H1 (cell line): ENCODE measurements at regions not wholly inside any gene's neighbourhood (a gene's known extent, or its start where the extent isn't known, plus 50 kb on each side); places are given as distances from the start of the nearest gene placed in this dataset.

ENCODE experiments used
- CTCF ChIA-PET: fragments of 300-600 bp; sonication (Branson Sonifier 250); formaldehyde crosslinking; loops from one replicate; lab custom pipeline; 2021; ENCODE audit not compliant: partially characterized antibody; lab: Charles Lee
- POLR2A ChIA-PET: fragments of 300-600 bp; sonication (Branson Sonifier 250); formaldehyde crosslinking; loops from one replicate; lab custom pipeline; 2021; ENCODE audit warnings: inconsistent platforms; ENCODE audit not compliant: partially characterized antibody; lab: Charles Lee
- DNase-seq, 2 experiments: peaks; one replicate each; pipeline versions ENCODE4 v3.0.0 to v3.0.0-alpha.2; 2010 to 2022; ENCODE audit warnings: low spot score in 2 of 2, low read depth in 1 of 2, mixed read lengths in 1 of 2
- FAIRE-seq: peaks from 2 replicates; lab custom pipeline; 2011; peaks lifted over from hg19 to GRCh38; lab: Jason Lieb, UNC
- H2AFZ ChIP-seq: 2 replicates; pipeline ENCODE4 v1.8.1; 2012; ENCODE audit warnings: low read length, inconsistent platforms
- H2AK5ac ChIP-seq: 2 replicates; pipeline ENCODE4 v1.6.1; 2013; ENCODE audit warnings: low read depth, low read length
- H2BK120ac ChIP-seq: replicated peaks from 2 replicates; pipeline ENCODE3; 2013; ENCODE audit warnings: low read depth, low read length, inconsistent platforms
- H2BK12ac ChIP-seq: 2 replicates; pipeline ENCODE4 v1.6.1; 2013; ENCODE audit warnings: low read depth, low read length
- H2BK15ac ChIP-seq: 2 replicates; pipeline ENCODE4 v1.6.1; 2013; ENCODE audit warnings: low read length
- H2BK20ac ChIP-seq: 2 replicates; pipeline ENCODE4 v1.6.1; 2013; ENCODE audit warnings: low read length
- H2BK5ac ChIP-seq: 2 replicates; pipeline ENCODE4 v1.6.1; 2013; ENCODE audit warnings: low read depth, low read length
- H3K14ac ChIP-seq: 2 replicates; pipeline ENCODE4 v1.6.1; 2013; ENCODE audit warnings: inconsistent platforms; ENCODE audit not compliant: insufficient read length
- H3K18ac ChIP-seq: 2 replicates; pipeline ENCODE4 v1.6.1; 2013; ENCODE audit warnings: low read length; ENCODE audit errors: extremely low read depth
- H3K23ac ChIP-seq: 2 replicates; pipeline ENCODE4 v1.6.1; 2013; ENCODE audit warnings: inconsistent platforms; ENCODE audit not compliant: insufficient read length
- H3K23me2 ChIP-seq: 2 replicates; pipeline ENCODE4 v1.6.1; 2013; ENCODE audit warnings: low read depth, low read length
- H3K27ac ChIP-seq: 2 replicates; pipeline ENCODE4 v1.6.1; 2011; ENCODE audit warnings: low read depth, low read length, inconsistent platforms
- H3K27me3 ChIP-seq, 4 experiments: replicated peaks in 1 of 4; 1 replicate in 1 of 4; 2 replicates in 3 of 4; pipeline versions ENCODE4 v1.6.1 to v1.8.1; 2011 to 2013; ENCODE audit warnings: low read length in 3 of 4, mild to moderate bottlenecking in 3 of 4, inconsistent platforms in 2 of 4, mixed read lengths in 2 of 4, moderate library complexity in 1 of 4; ENCODE audit not compliant: control insufficient read depth in 3 of 4, insufficient read depth in 3 of 4; ENCODE audit errors: extremely low read depth in 1 of 4
- H3K36me3 ChIP-seq, 4 experiments: 2 replicates each; pipeline versions ENCODE4 v1.6.1 to v1.8.1; 2011 to 2013; ENCODE audit warnings: mild to moderate bottlenecking in 4 of 4, low read length in 3 of 4, moderate library complexity in 2 of 4, control low read depth in 1 of 4, inconsistent platforms in 1 of 4; ENCODE audit not compliant: insufficient read depth in 4 of 4, control insufficient read depth in 2 of 4
- H3K4ac ChIP-seq: replicated peaks from 2 replicates; pipeline ENCODE3; 2013; ENCODE audit warnings: low read length, low read depth, mixed read lengths, inconsistent platforms; ENCODE audit not compliant: insufficient read length
- H3K4me1 ChIP-seq, 4 experiments: replicated peaks in 1 of 4; 1 replicate in 1 of 4; 2 replicates in 3 of 4; pipeline versions ENCODE4 v1.6.1 to v1.8.1; 2011 to 2013; ENCODE audit warnings: low read length in 3 of 4, inconsistent platforms in 2 of 4, mixed read lengths in 1 of 4; ENCODE audit not compliant: insufficient read depth in 4 of 4, control insufficient read depth in 3 of 4
- H3K4me2 ChIP-seq, 2 experiments: 2 replicates each; pipeline versions ENCODE4 v1.6.1 to v1.8.1; 2011 to 2013; ENCODE audit warnings: low read depth in 2 of 2, low read length in 2 of 2, control low read depth in 1 of 2, inconsistent platforms in 1 of 2, mild to moderate bottlenecking in 1 of 2; ENCODE audit not compliant: insufficient read depth in 1 of 2
- H3K4me3 ChIP-seq, 4 experiments: fragments of 200-600, 300-600 bp in 1 of 4; sonication (generic), shearing (Covaris generic), sonication (Bioruptor Twin) in 1 of 4; 2 replicates each; pipeline versions ENCODE4 v1.5.1 to v1.8.1; 2011 to 2016; ENCODE audit warnings: low read length in 4 of 4, low read depth in 3 of 4, control low read depth in 2 of 4, inconsistent platforms in 2 of 4, mild to moderate bottlenecking in 2 of 4, mixed read lengths in 1 of 4, moderate library complexity in 1 of 4; ENCODE audit not compliant: insufficient read depth in 2 of 4; ENCODE audit errors: extremely low read depth in 1 of 4
- H3K56ac ChIP-seq: replicated peaks from 2 replicates; pipeline ENCODE3; 2013; ENCODE audit warnings: low read depth, mild to moderate bottlenecking, mixed read lengths, low read length, inconsistent platforms; ENCODE audit not compliant: insufficient read length
- H3K79me1 ChIP-seq: 2 replicates; pipeline ENCODE4 v1.6.1; 2013; ENCODE audit warnings: low read depth, low read length, control low read depth
- H3K79me2 ChIP-seq, 2 experiments: 2 replicates each; pipeline versions ENCODE4 v1.6.1 to v1.8.1; 2012 to 2013; ENCODE audit warnings: low read length in 2 of 2, mild to moderate bottlenecking in 2 of 2, inconsistent platforms in 1 of 2; ENCODE audit not compliant: insufficient read depth in 2 of 2, control insufficient read depth in 1 of 2
- H3K9ac ChIP-seq, 4 experiments: replicated peaks in 1 of 4; 1 replicate in 1 of 4; 2 replicates in 3 of 4; pipeline versions ENCODE4 v1.6.1 to v1.8.1; 2011 to 2013; ENCODE audit warnings: low read depth in 3 of 4, low read length in 3 of 4, control low read depth in 2 of 4, mild to moderate bottlenecking in 2 of 4, moderate library complexity in 2 of 4, inconsistent platforms in 1 of 4; ENCODE audit errors: extremely low read depth in 1 of 4
- H3K9me3 ChIP-seq, 2 experiments: 2 replicates each; pipeline versions ENCODE4 v1.6.1 to v1.8.1; 2012 to 2013; ENCODE audit warnings: mild to moderate bottlenecking in 2 of 2, moderate library complexity in 2 of 2, control low read depth in 1 of 2, inconsistent platforms in 1 of 2, low read depth in 1 of 2, low read length in 1 of 2, mixed read lengths in 1 of 2; ENCODE audit not compliant: insufficient read depth in 2 of 2
- H4K20me1 ChIP-seq, 2 experiments: replicated peaks in 1 of 2; 2 replicates each; pipeline versions ENCODE3 to v1.8.1; 2011 to 2013; ENCODE audit warnings: inconsistent platforms in 2 of 2, low read length in 2 of 2, mild to moderate bottlenecking in 1 of 2; ENCODE audit not compliant: insufficient read depth in 2 of 2, control insufficient read depth in 1 of 2
- H4K5ac ChIP-seq: 2 replicates; pipeline ENCODE4 v1.6.1; 2013; ENCODE audit warnings: low read length, low read depth, mixed read lengths, inconsistent platforms; ENCODE audit not compliant: insufficient read length
- H4K8ac ChIP-seq: 2 replicates; pipeline ENCODE4 v1.8.0; 2013; ENCODE audit warnings: mild to moderate bottlenecking, moderate library complexity, low read length, inconsistent platforms; ENCODE audit not compliant: insufficient read depth; ENCODE audit errors: extremely low read depth
- H4K91ac ChIP-seq: replicated peaks from 2 replicates; pipeline ENCODE3; 2013; ENCODE audit warnings: low read length, mixed read lengths, inconsistent platforms; ENCODE audit not compliant: insufficient read length
- CHD1 ChIP-seq: IDR thresholded peaks from 2 replicates; pipeline ENCODE4 v1.6.1; 2012; ENCODE audit warnings: low read depth, low read length, improper control_type of control experiment
- CTCF ChIP-seq, 3 experiments: IDR thresholded peaks; 1 replicate in 2 of 3; 2 replicates in 1 of 3; pipeline versions ENCODE4 v1.5.1 to v1.6.1; 2011; ENCODE audit warnings: low read length in 3 of 3, mild to moderate bottlenecking in 3 of 3, inconsistent platforms in 2 of 3, low read depth in 1 of 3, moderate library complexity in 1 of 3; ENCODE audit not compliant: insufficient read depth in 1 of 3; ENCODE audit errors: control extremely low read depth in 1 of 3
- EP300 ChIP-seq, 2 experiments: IDR thresholded peaks; 1 replicate in 1 of 2; 2 replicates in 1 of 2; pipeline ENCODE4 v1.6.1; 2011 to 2012; ENCODE audit warnings: low read depth in 2 of 2, low read length in 2 of 2, mild to moderate bottlenecking in 2 of 2, borderline replicate concordance in 1 of 2, inconsistent platforms in 1 of 2, moderate library complexity in 1 of 2
- GABPA ChIP-seq: IDR thresholded peaks from 2 replicates; pipeline ENCODE4 v1.6.1; 2011; ENCODE audit warnings: mild to moderate bottlenecking, low read length, moderate library complexity, borderline replicate concordance; ENCODE audit not compliant: insufficient read depth
- MAFK ChIP-seq: IDR thresholded peaks from 2 replicates; pipeline ENCODE4 v1.6.1; 2012; ENCODE audit warnings: low read depth, mild to moderate bottlenecking, improper control_type of control experiment, low read length
- RBBP5 ChIP-seq: IDR thresholded peaks from 2 replicates; pipeline ENCODE4 v1.7.1; 2012; ENCODE audit warnings: low read depth, mild to moderate bottlenecking, inconsistent platforms, low read length, moderate library complexity, borderline replicate concordance
- RFX5 ChIP-seq: IDR thresholded peaks from 2 replicates; pipeline ENCODE4 v1.6.1; 2011; ENCODE audit warnings: low read depth, low read length, improper control_type of control experiment, borderline replicate concordance
- SP1 ChIP-seq: IDR thresholded peaks from 2 replicates; pipeline ENCODE4 v1.6.1; 2011; ENCODE audit warnings: low read depth, low read length
- TBP ChIP-seq: IDR thresholded peaks from 2 replicates; pipeline ENCODE4 v1.6.1; 2011; ENCODE audit warnings: low read depth, low read length, improper control_type of control experiment
- TCF12 ChIP-seq: IDR thresholded peaks from 2 replicates; pipeline ENCODE4 v1.6.1; 2011; ENCODE audit warnings: low read depth, mild to moderate bottlenecking, low read length
- TEAD4 ChIP-seq: IDR thresholded peaks from 2 replicates; pipeline ENCODE4 v1.6.1; 2012; ENCODE audit warnings: low read depth, low read length, inconsistent platforms, mixed read lengths
- WGBS, 2 experiments: shearing (Covaris generic) in 1 of 2; methylation state at CpG; one replicate each; pipeline versions ENCODE4 v1.1.6 to v1.1.7; 2013 to 2015; ENCODE audit warnings: low lambda C conversion rate in 2 of 2, mixed read lengths in 2 of 2, inconsistent platforms in 1 of 2, low coverage in 1 of 2, missing lambda C conversion rate in 1 of 2; ENCODE audit not compliant: insufficient replicate concordance in 2 of 2, insufficient coverage in 1 of 2, insufficient read length in 1 of 2; ENCODE audit errors: extremely low coverage in 1 of 2, missing lambda C conversion rate in 1 of 2; 5-methylcytosine and 5-hydroxymethylcytosine counted together
- TF ChIP-seq, protein P1 (sequence below): IDR thresholded peaks from 2 replicates; pipeline ENCODE4 v1.6.1; 2012; ENCODE audit warnings: inconsistent platforms

DNA sequence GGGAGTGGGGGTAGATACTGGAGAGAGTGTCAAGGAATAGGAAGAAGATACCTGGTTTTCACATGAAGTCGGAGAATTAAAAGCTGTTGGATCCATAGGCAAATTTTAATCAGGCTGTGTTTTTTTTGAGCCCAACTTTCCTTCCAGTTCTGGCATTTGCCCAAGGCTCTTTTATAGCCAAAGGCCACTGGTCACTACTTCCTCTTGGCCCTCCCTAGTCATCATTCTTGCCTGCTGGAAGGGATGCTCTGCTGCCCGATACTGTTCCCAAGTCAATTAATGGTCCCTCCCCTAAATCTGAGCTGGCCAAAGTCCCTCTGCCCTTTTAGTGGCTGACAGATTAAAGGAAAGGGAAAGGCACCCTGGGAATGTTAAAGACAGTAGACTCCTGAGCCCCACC, 102.8 kb upstream of the ZNF648 start:
- H4K91ac ChIP-seq, result no peak overlapping the region
- no peaks in the 10 kb centered on the region for H3K4me1 ChIP-seq
- H4K8ac ChIP-seq, result no peak overlapping the region
- WGBS, 2 experiments, result 95% methylated on average over 2 of the region's 2 CpGs; no CpG with 5 or more reads in 1 of the 2 experiments
- H3K23ac ChIP-seq, result no peak overlapping the region
- no peak overlapping the region for H2BK20ac ChIP-seq
- no peak overlapping the region for H2AFZ ChIP-seq
- H2BK15ac ChIP-seq, result no peak overlapping the region
- H2BK12ac ChIP-seq, result no peak overlapping the region
- no peak overlapping the region for H3K9ac ChIP-seq
- H3K4ac ChIP-seq, result no peak overlapping the region
- no peaks in the 10 kb centered on the region for H3K23me2 ChIP-seq
- CTCF ChIA-PET, result no interaction called here
- no peak overlapping the region for H2BK5ac ChIP-seq
- H3K36me3 ChIP-seq, result no peaks in the 10 kb centered on the region
- no peak overlapping the region for H2BK120ac ChIP-seq
- H3K56ac ChIP-seq, result no peak overlapping the region
- no peak overlapping the region for H3K14ac ChIP-seq
- H2AK5ac ChIP-seq, result no peak overlapping the region
- H3K79me1 ChIP-seq, result no peaks in the 10 kb centered on the region
- no peak overlapping the region for H4K5ac ChIP-seq
- H4K20me1 ChIP-seq, result no peaks in the 10 kb centered on the region
- POLR2A ChIA-PET, result no interaction called here
- no peak overlapping the region for H3K4me2 ChIP-seq
- H3K4me3 ChIP-seq, result no peak overlapping the region
- DNase-seq (no peak), FAIRE-seq (no peak)
- 0 out of 4 replicates have a peak, but pooled peaks cover 0 to under 1% of the 10 kb centered on the region in 2 experiments for H3K9me3 ChIP-seq
- no peaks in the 10 kb centered on the region for H3K79me2 ChIP-seq
- no peak overlapping the region for H3K18ac ChIP-seq
- H3K27me3 ChIP-seq, result no peaks in the 10 kb centered on the region
- no peak overlapping the region for H3K27ac ChIP-seq
- TF ChIP-seq RFX5, result no peak
- TF ChIP-seq, protein P1, sequence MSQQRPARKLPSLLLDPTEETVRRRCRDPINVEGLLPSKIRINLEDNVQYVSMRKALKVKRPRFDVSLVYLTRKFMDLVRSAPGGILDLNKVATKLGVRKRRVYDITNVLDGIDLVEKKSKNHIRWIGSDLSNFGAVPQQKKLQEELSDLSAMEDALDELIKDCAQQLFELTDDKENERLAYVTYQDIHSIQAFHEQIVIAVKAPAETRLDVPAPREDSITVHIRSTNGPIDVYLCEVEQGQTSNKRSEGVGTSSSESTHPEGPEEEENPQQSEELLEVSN, result no peak
- no peak for TF ChIP-seq CTCF (IDR thresholded peaks at IDR 0.05; ENCODE audit: control extremely low read depth in 1 of 3, insufficient read depth in 1 of 3, low read depth in 1 of 3, low read length in 3 of 3)
- TF ChIP-seq RBBP5, result no peak
- TF ChIP-seq MAFK, result no peak
- TF ChIP-seq CHD1, result no peak
- no peak for TF ChIP-seq EP300 (IDR thresholded peaks at IDR 0.05; ENCODE audit: borderline replicate concordance in 1 of 2, low read depth in 2 of 2, low read length in 2 of 2)
- TF ChIP-seq TBP, result no peak
- no peak for TF ChIP-seq SP1
- no peak for TF ChIP-seq GABPA
- no peak for TF ChIP-seq TCF12
- TF ChIP-seq TEAD4, result no peak
